ENCODE measurements at regions not wholly inside any gene's neighbourhood (a gene's known extent, or its start where the extent isn't known, plus 50 kb on each side); places are given as distances from the start of the nearest gene placed in this dataset.

- Histone ChIP-seq H3K4me3 (no peak overlapping the region), H3K27me3 (no peaks in the 10 kb centered on the region), H3K9me3 (no peaks in the 10 kb centered on the region), H3K27ac (no peak overlapping the region), H3K36me3 (no peaks in the 10 kb centered on the region), H3K4me1 (no peaks in the 10 kb centered on the region)
- intact Hi-C loops (cut with DNase I; ENCODE audit: low total_unique reads) = no loop called here
- TF ChIP-seq CTCF (IDR thresholded peaks at IDR 0.05) = no peak
- DNase-seq = no peak
Observed at GRCh38 chr12:67504026-67504425, 144.5 kb upstream of the DYRK2 start.

GRCh38 chr12:67506739-67507138 is 141.8 kb upstream of the DYRK2 start:
- no peak for TF ChIP-seq CTCF (IDR thresholded peaks at IDR 0.05)
- peaks cover 0 to 4% (median 3%) of the 10 kb centered on the region in 4 donors for H3K4me1 ChIP-seq
- no peak overlapping the region for H3K4me3 ChIP-seq
- DNase-seq = no peak
- no peaks in the 10 kb centered on the region for H3K27me3 ChIP-seq
- no peaks in the 10 kb centered on the region for H3K36me3 ChIP-seq
- intact Hi-C loops (cut with DNase I; ENCODE audit: low total_unique reads) = no loop called here
- no peak overlapping the region for H3K27ac ChIP-seq
- H3K9me3 ChIP-seq = no peaks in the 10 kb centered on the region

- H3K4me3 ChIP-seq = no peak overlapping the region
- intact Hi-C loops (cut with DNase I; ENCODE audit: low total_unique reads) = no loop called here
- no peak for DNase-seq
- peaks cover 0 to 14% (median 11%) of the 10 kb centered on the region in 4 donors for H3K4me1 ChIP-seq
- TF ChIP-seq CTCF (IDR thresholded peaks at IDR 0.05) = no peak
- H3K27me3 ChIP-seq = no peaks in the 10 kb centered on the region
- H3K9me3 ChIP-seq = no peaks in the 10 kb centered on the region
- no peaks in the 10 kb centered on the region for H3K36me3 ChIP-seq
- H3K27ac ChIP-seq = no peak overlapping the region
Observed at GRCh38 chr12:67508830-67509229, 139.7 kb upstream of the DYRK2 start.

GRCh38 chr12:67509666-67510386 is 138.7 kb upstream of the DYRK2 start:
- no peaks in the 10 kb centered on the region for H3K36me3 ChIP-seq
- H3K4me1 ChIP-seq = peaks cover 0 to 14% (median 11%) of the 10 kb centered on the region in 4 donors
- no peak for DNase-seq
- no peak for TF ChIP-seq CTCF (IDR thresholded peaks at IDR 0.05)
- no peak overlapping the region for H3K27ac ChIP-seq
- no peak overlapping the region for H3K4me3 ChIP-seq
- intact Hi-C loops (cut with DNase I; ENCODE audit: low total_unique reads) = no loop called here
- no peaks in the 10 kb centered on the region for H3K9me3 ChIP-seq
- no peaks in the 10 kb centered on the region for H3K27me3 ChIP-seq

GRCh38 chr12:67512061-67512460 is 136.5 kb upstream of the DYRK2 start:
- DNase-seq = no peak
- Histone ChIP-seq H3K27ac (no peak overlapping the region), H3K4me1 (peaks cover 0 to 34% (median 23%) of the 10 kb centered on the region in 4 donors), H3K27me3 (no peaks in the 10 kb centered on the region), H3K4me3 (no peak overlapping the region), H3K36me3 (no peaks in the 10 kb centered on the region), H3K9me3 (no peaks in the 10 kb centered on the region)
- TF ChIP-seq CTCF (IDR thresholded peaks at IDR 0.05) = no peak
- intact Hi-C loops (cut with DNase I; ENCODE audit: low total_unique reads) = no loop called here

Measured in tibial artery (tissue), 4 donors.